Activated naive CD8-positive, alpha-beta T cell treated with anti-CD3 and anti-CD28 coated beads, Interleukin-2, amount 50 U/mL, for 24 hours (primary cell): ENCODE measurements at regions not wholly inside any gene's neighbourhood (a gene's known extent, or its start where the extent isn't known, plus 50 kb on each side); places are given as distances from the start of the nearest gene placed in this dataset.

Experiments used
- ATAC-seq: fragments of 150-1000 bp; cut with Tn5 transposase; one replicate; pipeline ENCODE4 v1.10.0; 2021
- DNase-seq: peaks from one replicate; pipeline ENCODE4 v3.0.0; 2021
- H3K27ac Mint-ChIP-seq: one replicate; pipeline ENCODE4 v1.8.0; 2021; ENCODE audit warnings: mild to moderate bottlenecking, mixed read lengths
- H3K27me3 Mint-ChIP-seq: one replicate; pipeline ENCODE4 v1.8.0; 2021; ENCODE audit warnings: mixed read lengths
- H3K36me3 Mint-ChIP-seq: one replicate; pipeline ENCODE4 v1.8.0; 2021; ENCODE audit warnings: low read depth, mixed read lengths
- H3K4me1 Mint-ChIP-seq: one replicate; pipeline ENCODE4 v1.8.0; 2021; ENCODE audit warnings: mixed read lengths
- H3K4me3 Mint-ChIP-seq: one replicate; pipeline ENCODE4 v1.8.0; 2021; ENCODE audit warnings: mild to moderate bottlenecking, moderate library complexity, mixed read lengths
- H3K9me3 Mint-ChIP-seq: one replicate; pipeline ENCODE4 v1.8.0; 2021; ENCODE audit warnings: mixed read lengths

DNA sequence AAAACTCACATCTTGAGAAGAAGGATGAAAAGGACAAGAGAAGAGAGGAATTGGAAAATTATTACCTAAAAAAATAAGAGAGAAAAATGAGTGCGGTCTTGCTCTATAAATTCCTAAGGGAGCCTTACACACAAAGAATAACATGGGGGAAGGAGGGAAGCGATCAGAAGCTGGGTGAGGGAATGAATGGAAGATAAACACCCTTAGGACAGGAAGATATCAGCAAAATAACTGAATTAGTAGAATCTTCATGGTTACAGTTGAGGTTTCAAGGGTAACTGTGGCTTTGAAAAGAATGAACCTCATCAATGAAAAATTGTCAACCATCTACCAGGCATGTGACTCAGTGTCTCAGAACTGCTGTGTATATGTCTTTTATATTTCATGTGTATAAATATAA lies 192.5 kb upstream of the FOXD3 start:
- H3K4me3 Mint-ChIP-seq: no peak overlapping the region
- peaks cover 9% of the 10 kb centered on the region for H3K27me3 Mint-ChIP-seq
- H3K27ac Mint-ChIP-seq: no peak overlapping the region
- H3K4me1 Mint-ChIP-seq: no peaks in the 10 kb centered on the region
- no peaks in the 10 kb centered on the region for H3K36me3 Mint-ChIP-seq
- ATAC-seq: no peak
- DNase-seq: no peak
- no peaks in the 10 kb centered on the region for H3K9me3 Mint-ChIP-seq

GRCh38 chr1:63134501-63135173 lies 187.7 kb upstream of the FOXD3 start:
- peaks cover 18% of the 10 kb centered on the region for H3K27me3 Mint-ChIP-seq
- no peak for DNase-seq
- no peak overlapping the region for H3K27ac Mint-ChIP-seq
- H3K36me3 Mint-ChIP-seq: no peaks in the 10 kb centered on the region
- ATAC-seq: no peak
- H3K9me3 Mint-ChIP-seq: no peaks in the 10 kb centered on the region
- no peak overlapping the region for H3K4me3 Mint-ChIP-seq
- no peaks in the 10 kb centered on the region for H3K4me1 Mint-ChIP-seq

DNA sequence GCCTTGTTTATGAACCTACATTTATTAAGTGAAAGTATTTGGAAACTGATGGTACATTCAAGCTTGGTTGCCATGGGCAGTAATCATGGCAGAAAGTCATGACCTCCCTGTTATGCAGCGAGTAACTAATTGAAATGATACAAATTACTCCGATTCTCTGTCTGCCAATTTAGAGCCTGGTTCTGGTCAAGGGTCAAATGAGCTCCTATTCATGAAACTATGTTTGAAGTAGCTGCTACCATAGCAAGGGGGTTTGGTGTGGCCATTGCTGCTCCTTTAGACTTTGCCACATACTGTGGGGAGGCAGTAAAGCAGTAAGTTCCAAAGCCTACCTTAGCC lies 187.2 kb upstream of the FOXD3 start:
- no peak overlapping the region for H3K27ac Mint-ChIP-seq
- peaks cover 16% of the 10 kb centered on the region for H3K27me3 Mint-ChIP-seq
- ATAC-seq: no peak
- no peaks in the 10 kb centered on the region for H3K9me3 Mint-ChIP-seq
- no peak for DNase-seq
- no peaks in the 10 kb centered on the region for H3K4me1 Mint-ChIP-seq
- no peaks in the 10 kb centered on the region for H3K36me3 Mint-ChIP-seq
- H3K4me3 Mint-ChIP-seq: no peak overlapping the region

GRCh38 chr1:63135801-63136200 lies 186.6 kb upstream of the FOXD3 start:
- no peaks in the 10 kb centered on the region for H3K4me1 Mint-ChIP-seq

GRCh38 chr1:63142001-63142400 lies 180.4 kb upstream of the FOXD3 start:
- ATAC-seq: no peak
- peaks cover 8% of the 10 kb centered on the region for H3K27me3 Mint-ChIP-seq

More at GRCh38 chr1:63135801-63136200, 186.6 kb upstream of the FOXD3 start:
- Mint-ChIP-seq H3K9me3 (no peaks in the 10 kb centered on the region), H3K4me3 (no peak overlapping the region), H3K36me3 (no peaks in the 10 kb centered on the region), H3K27me3 (peaks cover 13% of the 10 kb centered on the region), H3K27ac (no peak overlapping the region)
- DNase-seq (no peak), ATAC-seq (no peak)

GRCh38 chr1:63143482-63143881 lies 178.9 kb upstream of the FOXD3 start:
- H3K9me3 Mint-ChIP-seq: no peaks in the 10 kb centered on the region

More at GRCh38 chr1:63142001-63142400, 180.4 kb upstream of the FOXD3 start:
- Mint-ChIP-seq H3K4me1 (no peaks in the 10 kb centered on the region), H3K36me3 (no peaks in the 10 kb centered on the region), H3K9me3 (no peaks in the 10 kb centered on the region), H3K27ac (no peak overlapping the region), H3K4me3 (no peak overlapping the region)
- DNase-seq: no peak

DNA sequence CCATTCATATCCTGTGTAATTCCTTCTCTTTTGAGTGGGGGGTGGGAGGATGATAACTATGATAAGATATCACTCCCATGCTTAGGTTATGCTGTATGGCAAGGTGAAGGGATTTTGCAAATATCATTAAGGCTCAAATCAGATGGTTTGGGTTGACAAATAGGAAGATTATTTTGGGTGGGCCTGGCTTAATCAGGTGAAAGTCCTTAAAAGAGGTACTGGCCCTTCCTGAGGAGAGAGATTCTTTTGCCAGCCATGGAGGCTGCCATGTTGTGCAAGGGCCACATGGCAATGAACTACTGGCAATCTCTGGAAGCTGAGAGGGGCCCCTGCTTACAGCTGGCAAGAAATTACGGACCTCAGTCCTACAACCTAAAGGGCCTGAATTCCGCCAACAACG lies 174.6 kb upstream of the FOXD3 start:
- Mint-ChIP-seq H3K9me3 (no peaks in the 10 kb centered on the region), H3K4me3 (no peak overlapping the region), H3K27me3 (peaks cover 9% of the 10 kb centered on the region), H3K4me1 (no peaks in the 10 kb centered on the region), H3K27ac (no peak overlapping the region), H3K36me3 (no peaks in the 10 kb centered on the region)
- DNase-seq (no peak), ATAC-seq (no peak)

More at GRCh38 chr1:63143482-63143881, 178.9 kb upstream of the FOXD3 start:
- no peak for ATAC-seq
- H3K36me3 Mint-ChIP-seq: no peaks in the 10 kb centered on the region
- no peaks in the 10 kb centered on the region for H3K4me1 Mint-ChIP-seq
- no peaks in the 10 kb centered on the region for H3K27me3 Mint-ChIP-seq
- DNase-seq: no peak
- H3K4me3 Mint-ChIP-seq: no peak overlapping the region
- H3K27ac Mint-ChIP-seq: no peak overlapping the region

- Mint-ChIP-seq H3K9me3 (no peaks in the 10 kb centered on the region), H3K36me3 (no peaks in the 10 kb centered on the region), H3K27ac (no peak overlapping the region), H3K4me3 (no peak overlapping the region), H3K4me1 (no peaks in the 10 kb centered on the region), H3K27me3 (peaks cover 11% of the 10 kb centered on the region)
- DNase-seq (peak; percentile 8), ATAC-seq (no peak)
Observed at GRCh38 chr1:63148825-63149645, 173.3 kb upstream of the FOXD3 start.

- DNase-seq (no peak), ATAC-seq (no peak)
- Mint-ChIP-seq H3K27ac (no peak overlapping the region), H3K36me3 (no peaks in the 10 kb centered on the region), H3K9me3 (no peaks in the 10 kb centered on the region), H3K27me3 (peaks cover 17% of the 10 kb centered on the region), H3K4me1 (no peaks in the 10 kb centered on the region), H3K4me3 (no peak overlapping the region)
Observed at GRCh38 chr1:63152572-63152971, 169.8 kb upstream of the FOXD3 start.

DNA sequence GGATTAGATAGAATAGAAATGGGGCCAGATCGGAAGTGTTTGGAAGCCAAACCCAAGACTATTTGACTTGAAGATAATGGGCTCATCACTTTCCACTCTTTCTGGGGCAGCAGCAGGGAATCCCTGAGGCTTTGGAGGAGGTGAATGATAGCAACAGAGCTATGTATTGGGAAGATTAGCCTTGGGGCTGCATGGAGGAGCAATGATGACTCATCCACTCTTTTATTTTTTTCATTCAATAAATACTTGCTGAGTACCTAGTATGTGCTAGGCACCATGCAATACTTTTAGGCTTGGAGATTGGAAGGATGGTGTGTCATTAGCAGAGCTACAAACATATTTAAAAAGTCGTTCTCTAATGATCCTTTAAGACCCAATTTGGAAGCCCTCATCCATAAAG lies 166.9 kb upstream of the FOXD3 start:
- H3K27me3 Mint-ChIP-seq: peaks cover 20% of the 10 kb centered on the region

DNA sequence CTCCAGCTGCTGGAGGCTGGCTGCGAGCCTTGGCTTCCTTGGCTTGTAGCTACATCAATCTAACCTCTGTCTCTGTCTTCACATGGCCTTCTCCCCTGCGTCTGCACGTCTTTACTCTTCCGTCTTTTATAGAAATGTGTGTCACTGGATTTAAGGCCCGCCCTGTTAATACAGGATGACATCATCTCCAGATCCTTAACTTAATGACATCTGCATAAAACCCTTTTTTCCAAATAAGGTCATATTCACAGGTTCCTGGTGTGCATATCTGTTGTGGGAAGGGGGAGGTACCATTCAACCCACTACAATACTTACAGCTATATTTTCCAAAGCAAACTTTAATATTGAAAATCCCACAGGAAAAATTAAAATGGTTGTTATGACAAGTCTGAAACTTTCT lies 165.3 kb upstream of the FOXD3 start:
- no peaks in the 10 kb centered on the region for H3K36me3 Mint-ChIP-seq
- peaks cover 14% of the 10 kb centered on the region for H3K27me3 Mint-ChIP-seq
- H3K27ac Mint-ChIP-seq: no peak overlapping the region
- H3K9me3 Mint-ChIP-seq: no peaks in the 10 kb centered on the region
- ATAC-seq: no peak
- no peak for DNase-seq
- no peaks in the 10 kb centered on the region for H3K4me1 Mint-ChIP-seq
- no peak overlapping the region for H3K4me3 Mint-ChIP-seq

More for the DNA sequence above, 166.9 kb upstream of the FOXD3 start:
- no peaks in the 10 kb centered on the region for H3K4me1 Mint-ChIP-seq
- H3K36me3 Mint-ChIP-seq: no peaks in the 10 kb centered on the region
- no peak overlapping the region for H3K27ac Mint-ChIP-seq
- no peak for DNase-seq
- ATAC-seq: no peak
- H3K4me3 Mint-ChIP-seq: no peak overlapping the region
- H3K9me3 Mint-ChIP-seq: no peaks in the 10 kb centered on the region

DNA sequence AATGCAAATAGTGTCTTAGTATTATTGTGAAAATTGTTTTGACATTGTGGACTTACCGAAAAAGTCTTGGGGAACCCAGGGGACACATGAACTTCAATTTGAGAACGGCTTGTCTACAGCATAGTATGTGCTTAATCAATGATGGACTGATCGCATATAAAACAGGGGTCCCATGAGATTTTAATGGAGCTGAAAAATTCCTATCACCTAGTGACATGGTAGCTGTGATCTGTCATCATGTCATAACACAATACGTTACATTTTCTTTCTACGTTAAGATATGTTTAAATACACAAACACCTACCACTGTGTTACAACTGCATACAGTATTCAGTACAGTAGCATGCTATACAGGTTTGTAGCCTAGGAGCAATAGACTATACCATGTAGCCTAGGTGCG lies 153.3 kb upstream of the FOXD3 start:
- H3K27ac Mint-ChIP-seq: no peak overlapping the region

DNA sequence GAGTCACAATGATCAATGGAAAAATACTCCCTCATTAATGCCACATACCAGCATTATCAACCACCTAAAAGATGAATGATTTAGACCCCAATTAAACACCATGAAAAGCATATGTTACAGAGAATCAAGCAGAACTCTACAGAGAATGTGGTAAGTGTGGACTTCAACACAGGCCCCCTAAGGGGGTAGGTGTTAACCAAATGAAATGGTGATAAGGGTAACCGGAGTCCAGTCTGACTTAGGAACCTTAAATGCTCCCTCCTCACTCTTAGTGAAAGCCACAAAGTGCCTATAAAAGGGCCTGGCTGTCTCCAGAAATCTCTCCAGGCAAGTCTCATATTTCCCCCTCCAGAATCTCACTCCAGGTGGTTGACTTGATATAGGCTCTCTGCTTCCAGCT lies 149.2 kb upstream of the FOXD3 start:
- H3K9me3 Mint-ChIP-seq: peaks cover 4% of the 10 kb centered on the region
- H3K27me3 Mint-ChIP-seq: peaks cover 8% of the 10 kb centered on the region
- H3K4me1 Mint-ChIP-seq: no peaks in the 10 kb centered on the region
- no peak overlapping the region for H3K27ac Mint-ChIP-seq
- no peaks in the 10 kb centered on the region for H3K36me3 Mint-ChIP-seq
- DNase-seq (no peak), ATAC-seq (no peak)
- no peak overlapping the region for H3K4me3 Mint-ChIP-seq

More for the DNA sequence above, 153.3 kb upstream of the FOXD3 start:
- Mint-ChIP-seq H3K36me3 (no peaks in the 10 kb centered on the region), H3K4me3 (no peak overlapping the region), H3K27me3 (peaks cover 8% of the 10 kb centered on the region), H3K9me3 (no peaks in the 10 kb centered on the region), H3K4me1 (no peaks in the 10 kb centered on the region)
- DNase-seq (no peak), ATAC-seq (no peak)

DNA sequence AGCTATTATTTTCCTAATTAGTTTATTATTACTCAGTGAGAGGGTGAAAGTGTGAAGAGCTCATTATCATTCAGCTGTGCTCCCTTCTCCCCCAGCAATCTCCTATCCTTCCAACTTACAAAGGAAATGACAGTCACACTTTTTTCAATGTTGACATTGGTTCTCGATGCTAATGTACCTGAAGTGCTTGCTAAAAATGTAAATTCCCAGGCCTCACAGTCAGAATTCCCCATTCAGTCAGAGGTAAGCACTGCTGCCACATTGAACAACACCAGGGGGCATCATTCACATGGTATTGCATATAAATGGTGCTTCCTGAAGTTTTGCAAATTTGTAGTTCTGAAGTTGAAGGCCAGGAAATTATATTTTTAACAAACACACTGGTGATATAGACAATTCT lies 132.7 kb upstream of the FOXD3 start:
- no peak overlapping the region for H3K27ac Mint-ChIP-seq
- ATAC-seq: no peak

DNA sequence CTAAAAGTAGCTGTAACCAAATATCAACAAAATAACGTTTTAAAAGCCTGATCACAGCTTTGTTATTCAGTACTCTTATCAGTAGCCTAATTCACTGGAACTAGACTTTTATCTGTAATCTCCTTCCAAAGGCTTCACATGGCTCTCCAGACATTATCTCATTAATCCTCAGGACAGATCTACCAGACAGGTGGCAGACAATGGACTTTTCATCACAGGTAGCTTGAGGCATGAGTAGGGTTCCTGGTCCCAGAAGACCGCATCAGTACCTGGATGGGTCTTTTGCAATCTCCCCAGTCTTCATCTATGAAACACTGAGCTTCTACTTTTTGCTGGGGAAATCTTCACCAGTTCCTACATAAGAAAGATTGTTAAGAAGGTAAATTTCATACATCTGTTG lies 132.2 kb upstream of the FOXD3 start:
- no peak for ATAC-seq
- H3K4me1 Mint-ChIP-seq: no peaks in the 10 kb centered on the region
- peaks cover 2% of the 10 kb centered on the region for H3K27me3 Mint-ChIP-seq
- DNase-seq: no peak
- no peak overlapping the region for H3K27ac Mint-ChIP-seq
- H3K4me3 Mint-ChIP-seq: no peak overlapping the region
- no peaks in the 10 kb centered on the region for H3K9me3 Mint-ChIP-seq
- H3K36me3 Mint-ChIP-seq: no peaks in the 10 kb centered on the region

More for the DNA sequence above, 132.7 kb upstream of the FOXD3 start:
- Mint-ChIP-seq H3K4me3 (no peak overlapping the region), H3K36me3 (no peaks in the 10 kb centered on the region), H3K9me3 (no peaks in the 10 kb centered on the region), H3K4me1 (no peaks in the 10 kb centered on the region), H3K27me3 (peaks cover 2% of the 10 kb centered on the region)
- DNase-seq: no peak
